CD14-positive monocyte (primary cell): ENCODE measurements at regions not wholly inside any gene's neighbourhood (a gene's known extent, or its start where the extent isn't known, plus 50 kb on each side); places are given as distances from the start of the nearest gene placed in this dataset.

ENCODE experiments used
- DNase-seq, 3 donors: peaks; one replicate each; pipeline ENCODE4 v3.0.0-alpha.2; 2011 to 2022
- H2AFZ ChIP-seq: 2 replicates; pipeline ENCODE4 v1.6.0; 2012; ENCODE audit warnings: mild to moderate bottlenecking, low read depth, low read length, inconsistent platforms; ENCODE audit not compliant: insufficient read depth, poor library complexity, severe bottlenecking
- H3K27ac ChIP-seq, 2 donors: 1 replicate in 1 of 2; 2 replicates in 1 of 2; pipeline ENCODE4 v1.5.1; 2012 to 2013; ENCODE audit warnings: low read length in 2 of 2, control low read depth in 1 of 2, inconsistent platforms in 1 of 2, low read depth in 1 of 2, mild to moderate bottlenecking in 1 of 2
- H3K27me3 ChIP-seq, 2 donors: one replicate each; pipeline versions ENCODE4 v1.6.0 to v1.6.1; 2011 to 2013; ENCODE audit warnings: low read length in 2 of 2; ENCODE audit not compliant: control insufficient read depth in 2 of 2, insufficient read depth in 2 of 2
- H3K36me3 ChIP-seq, 2 donors: replicated peaks in 1 of 2; 1 replicate in 1 of 2; 2 replicates in 1 of 2; pipeline versions ENCODE4 v1.5.1 to v1.6.1; 2012 to 2013; ENCODE audit warnings: low read length in 2 of 2, control low read depth in 1 of 2, inconsistent platforms in 1 of 2, mild to moderate bottlenecking in 1 of 2; ENCODE audit not compliant: insufficient read depth in 2 of 2, control insufficient read depth in 1 of 2
- H3K4me1 ChIP-seq, 2 donors: 1 replicate in 1 of 2; 2 replicates in 1 of 2; pipeline versions ENCODE4 v1.5.1 to v1.6.1; 2012 to 2013; ENCODE audit warnings: low read length in 2 of 2, control low read depth in 1 of 2, inconsistent platforms in 1 of 2, mild to moderate bottlenecking in 1 of 2, moderate library complexity in 1 of 2; ENCODE audit not compliant: insufficient read depth in 2 of 2, control insufficient read depth in 1 of 2
- H3K4me2 ChIP-seq: replicated peaks from 2 replicates; pipeline ENCODE3; 2012; ENCODE audit warnings: low read length, moderate library complexity, mild to moderate bottlenecking; ENCODE audit not compliant: poor library complexity, severe bottlenecking; ENCODE audit errors: extremely low read depth
- H3K4me3 ChIP-seq, 3 experiments: fragments of 200-600 bp in 1 of 3; sonication (generic) in 1 of 3; replicated peaks in 1 of 3; 1 replicate in 2 of 3; 2 replicates in 1 of 3; pipeline ENCODE4 v1.5.1; 2011 to 2013; ENCODE audit warnings: low read length in 3 of 3, mild to moderate bottlenecking in 3 of 3, control low read depth in 2 of 3, low read depth in 2 of 3, inconsistent platforms in 1 of 3, moderate library complexity in 1 of 3
- H3K79me2 ChIP-seq: 2 replicates; pipeline ENCODE4 v1.6.0; 2012; ENCODE audit warnings: mild to moderate bottlenecking, control low read depth, inconsistent platforms, low read length, moderate library complexity; ENCODE audit not compliant: insufficient read depth
- H3K9ac ChIP-seq: 2 replicates; pipeline ENCODE4 v1.6.0; 2017; ENCODE audit warnings: low read length, mild to moderate bottlenecking; ENCODE audit not compliant: insufficient read depth, poor library complexity, severe bottlenecking
- H3K9me3 ChIP-seq, 2 donors: replicated peaks in 1 of 2; 1 replicate in 1 of 2; 2 replicates in 1 of 2; pipeline versions ENCODE4 v1.5.1 to v1.6.1; 2012 to 2013; ENCODE audit warnings: low read length in 2 of 2, control low read depth in 1 of 2; ENCODE audit not compliant: control insufficient read depth in 1 of 2, insufficient read depth in 1 of 2
- H4K20me1 ChIP-seq: 2 replicates; pipeline ENCODE4 v1.6.0; 2012; ENCODE audit warnings: mild to moderate bottlenecking, low read length, control low read depth, moderate library complexity; ENCODE audit not compliant: insufficient read depth
- H3K27ac Mint-ChIP-seq, 7 donors: one replicate each; pipeline ENCODE4 v1.8.0; 2020; ENCODE audit warnings: mild to moderate bottlenecking in 7 of 7, mixed read lengths in 7 of 7, moderate library complexity in 6 of 7, inconsistent platforms in 2 of 7
- H3K27me3 Mint-ChIP-seq, 3 donors: one replicate each; pipeline ENCODE4 v1.8.0; 2021 to 2022; ENCODE audit warnings: low read depth in 3 of 3, mild to moderate bottlenecking in 3 of 3, mixed read lengths in 3 of 3, moderate library complexity in 3 of 3, inconsistent platforms in 1 of 3
- H3K36me3 Mint-ChIP-seq, 2 donors: one replicate each; pipeline ENCODE4 v1.8.0; 2020; ENCODE audit warnings: mixed read lengths in 2 of 2, inconsistent platforms in 1 of 2, mild to moderate bottlenecking in 1 of 2
- H3K4me1 Mint-ChIP-seq: one replicate; pipeline ENCODE4 v1.8.0; 2020; ENCODE audit warnings: mild to moderate bottlenecking, mixed read lengths
- H3K4me3 Mint-ChIP-seq, 2 donors: one replicate each; pipeline ENCODE4 v1.8.0; 2020; ENCODE audit warnings: mild to moderate bottlenecking in 2 of 2, mixed read lengths in 2 of 2, moderate library complexity in 1 of 2
- H3K9me3 Mint-ChIP-seq, 7 donors: one replicate each; pipeline ENCODE4 v1.8.0; 2020 to 2022; ENCODE audit warnings: mixed read lengths in 7 of 7, mild to moderate bottlenecking in 6 of 7, moderate library complexity in 6 of 7, inconsistent platforms in 2 of 7
- WGBS: methylation state at CpG from one replicate; pipeline ENCODE4 v1.1.5; 2013; ENCODE audit warnings: missing lambda C conversion rate; ENCODE audit not compliant: insufficient coverage; 5-methylcytosine and 5-hydroxymethylcytosine counted together
- intact Hi-C, 2 donors: fragments of 100-400 bp; cut with micrococcal nuclease; formaldehyde crosslinking; loops; one replicate each; pipeline versions ENCODE4 v1.15.0 to v1.15.1; 2023
- TF ChIP-seq, protein P1 (sequence below): fragments of 200-600 bp; IDR thresholded peaks from one replicate; pipeline ENCODE4 v1.8.0; 2022; ENCODE audit warnings: antibody characterized with exemption, mild to moderate bottlenecking

DNA sequence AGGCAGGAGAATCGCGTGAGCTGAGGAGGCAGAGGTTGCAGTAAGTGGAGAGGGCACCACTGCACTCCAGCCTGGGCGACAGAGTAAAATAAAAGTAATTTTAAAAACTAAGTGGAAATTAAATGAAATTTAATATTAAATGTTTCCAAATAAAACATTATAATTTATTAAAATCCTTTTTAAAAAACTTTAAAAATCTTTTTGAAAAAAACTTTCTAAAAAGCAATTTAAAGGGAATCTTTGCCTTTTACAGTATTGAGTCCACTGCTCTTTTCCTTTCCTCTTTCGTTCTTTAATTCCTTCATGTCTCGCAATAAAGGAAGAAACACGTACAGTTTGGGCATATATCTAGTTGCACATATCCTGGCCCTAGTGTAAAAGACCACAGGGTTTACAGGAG lies 77.8 kb upstream of the DMRT1 start:
- H4K20me1 ChIP-seq = no peaks in the 10 kb centered on the region
- no peak overlapping the region for H3K4me3 ChIP-seq
- intact Hi-C loops = loop anchor here (5.0 kb wide), 2 partner anchors 146 to 151 kb away; no protein-coding TSS in a partner anchor
- no peaks in the 10 kb centered on the region for H3K79me2 ChIP-seq
- H3K9me3 Mint-ChIP-seq = peaks cover 0 to 4% (median 0%) of the 10 kb centered on the region in 7 donors
- no peaks in the 10 kb centered on the region for H3K27me3 ChIP-seq
- H3K27ac ChIP-seq = no peak overlapping the region
- H3K27me3 Mint-ChIP-seq = peaks cover 1 to 7% (median 2%) of the 10 kb centered on the region in 3 donors
- no peak overlapping the region for H3K27ac Mint-ChIP-seq
- peak overlapping the region in 1 of 2 donors; percentile 59 for H3K4me3 Mint-ChIP-seq
- 33% methylated on average over 1 of the region's 6 CpGs for WGBS
- H3K4me2 ChIP-seq = peak overlapping the region; percentile 21
- no peak overlapping the region for H3K9ac ChIP-seq
- H3K4me1 Mint-ChIP-seq = peaks cover 13% of the 10 kb centered on the region
- H3K36me3 ChIP-seq = no peaks in the 10 kb centered on the region
- no peak for DNase-seq
- peak overlapping the region; percentile 49 for H2AFZ ChIP-seq
- H3K9me3 ChIP-seq = peaks cover 0 to 9% of the 10 kb centered on the region in 2 donors
- TF ChIP-seq, protein P1, sequence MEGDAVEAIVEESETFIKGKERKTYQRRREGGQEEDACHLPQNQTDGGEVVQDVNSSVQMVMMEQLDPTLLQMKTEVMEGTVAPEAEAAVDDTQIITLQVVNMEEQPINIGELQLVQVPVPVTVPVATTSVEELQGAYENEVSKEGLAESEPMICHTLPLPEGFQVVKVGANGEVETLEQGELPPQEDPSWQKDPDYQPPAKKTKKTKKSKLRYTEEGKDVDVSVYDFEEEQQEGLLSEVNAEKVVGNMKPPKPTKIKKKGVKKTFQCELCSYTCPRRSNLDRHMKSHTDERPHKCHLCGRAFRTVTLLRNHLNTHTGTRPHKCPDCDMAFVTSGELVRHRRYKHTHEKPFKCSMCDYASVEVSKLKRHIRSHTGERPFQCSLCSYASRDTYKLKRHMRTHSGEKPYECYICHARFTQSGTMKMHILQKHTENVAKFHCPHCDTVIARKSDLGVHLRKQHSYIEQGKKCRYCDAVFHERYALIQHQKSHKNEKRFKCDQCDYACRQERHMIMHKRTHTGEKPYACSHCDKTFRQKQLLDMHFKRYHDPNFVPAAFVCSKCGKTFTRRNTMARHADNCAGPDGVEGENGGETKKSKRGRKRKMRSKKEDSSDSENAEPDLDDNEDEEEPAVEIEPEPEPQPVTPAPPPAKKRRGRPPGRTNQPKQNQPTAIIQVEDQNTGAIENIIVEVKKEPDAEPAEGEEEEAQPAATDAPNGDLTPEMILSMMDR = no peak
- peaks cover 3 to 6% of the 10 kb centered on the region in 2 donors for H3K4me1 ChIP-seq
- H3K36me3 Mint-ChIP-seq = no peaks in the 10 kb centered on the region

- DNase-seq = peak; percentile 39 to 68 (median 49)
- intact Hi-C loops = loop anchor here (5.0 kb wide), 2 partner anchors 147 to 152 kb away; no protein-coding TSS in a partner anchor
- Histone ChIP-seq H3K4me3 (no peak overlapping the region), H4K20me1 (no peaks in the 10 kb centered on the region), H3K27me3 (no peaks in the 10 kb centered on the region), H3K9me3 (peaks cover 0 to 9% of the 10 kb centered on the region in 2 donors), H3K4me2 (peak overlapping the region; percentile 21), H3K9ac (no peak overlapping the region), H3K36me3 (no peaks in the 10 kb centered on the region), H3K4me1 (peaks cover under 1 to 1% of the 10 kb centered on the region in 2 donors), H3K79me2 (no peaks in the 10 kb centered on the region), H3K27ac (no peak overlapping the region), H2AFZ (peak overlapping the region; percentile 49)
- peaks cover 9% of the 10 kb centered on the region for H3K4me1 Mint-ChIP-seq
- H3K27me3 Mint-ChIP-seq = peaks cover 1 to 7% (median 2%) of the 10 kb centered on the region in 3 donors
- H3K9me3 Mint-ChIP-seq = peaks cover 0 to 4% (median 0%) of the 10 kb centered on the region in 7 donors
- TF ChIP-seq, protein P1 = peak; percentile 77
- WGBS = 54% methylated on average over 8 of the region's 12 CpGs
- H3K4me3 Mint-ChIP-seq = peak overlapping the region in 1 of 2 donors; percentile 59
- no peaks in the 10 kb centered on the region for H3K36me3 Mint-ChIP-seq
- H3K27ac Mint-ChIP-seq = no peak overlapping the region
Measured at GRCh38 chr9:764105-764524, 77.4 kb upstream of the DMRT1 start.
